PFSK-1 (cell line): ENCODE measurements at regions not wholly inside any gene's neighbourhood (a gene's known extent, or its start where the extent isn't known, plus 50 kb on each side); places are given as distances from the start of the nearest gene placed in this dataset.

Source experiments
- FOXP2 ChIP-seq: optimal IDR thresholded peaks from 2 replicates; pipeline ENCODE3; 2011; ENCODE audit warnings: borderline replicate concordance, control low read depth, inconsistent platforms; ENCODE audit not compliant: insufficient read depth; ENCODE audit errors: extremely low read length, extremely low read depth
- POLR2AphosphoS5 ChIP-seq: IDR thresholded peaks from 2 replicates; pipeline ENCODE4 v1.6.1; 2012; ENCODE audit warnings: low read depth, mild to moderate bottlenecking, control low read depth, low read length, moderate library complexity
- REST ChIP-seq, 2 experiments: IDR thresholded peaks; 2 replicates each; pipeline versions ENCODE4 v1.6.1 to v1.8.0; 2011 to 2012; ENCODE audit warnings: low read depth in 2 of 2, low read length in 2 of 2, control low read depth in 1 of 2, inconsistent platforms in 1 of 2, mild to moderate bottlenecking in 1 of 2, moderate library complexity in 1 of 2; ENCODE audit not compliant: insufficient read depth in 1 of 2
- SIN3A ChIP-seq: IDR thresholded peaks from 2 replicates; pipeline ENCODE4 v1.6.1; 2012; ENCODE audit warnings: mild to moderate bottlenecking, low read length, moderate library complexity, borderline replicate concordance; ENCODE audit not compliant: insufficient read depth
- TAF1 ChIP-seq: IDR thresholded peaks from 2 replicates; pipeline ENCODE4 v1.6.1; 2012; ENCODE audit warnings: low read length, control low read depth, borderline replicate concordance; ENCODE audit not compliant: insufficient read depth

GRCh38 chr20:48194583-48194982 is 409.3 kb upstream of the SULF2 start:
- TF ChIP-seq SIN3A (no peak), TAF1 (no peak), REST (IDR thresholded peaks at IDR 0.05; ENCODE audit: insufficient read depth in 1 of 2, low read depth in 2 of 2, low read length in 2 of 2) (no peak), FOXP2 (no peak), POLR2AphosphoS5 (no peak)

- TF ChIP-seq FOXP2 (no peak), REST (IDR thresholded peaks at IDR 0.05; ENCODE audit: insufficient read depth in 1 of 2, low read depth in 2 of 2, low read length in 2 of 2) (no peak), SIN3A (no peak), POLR2AphosphoS5 (no peak), TAF1 (no peak)
Observed at GRCh38 chr20:48193627-48194425, 408.5 kb upstream of the SULF2 start.

GRCh38 chr20:48192109-48192508 is 406.8 kb upstream of the SULF2 start:
- TF ChIP-seq SIN3A = no peak
- TF ChIP-seq TAF1 = no peak
- no peak for TF ChIP-seq REST (IDR thresholded peaks at IDR 0.05; ENCODE audit: insufficient read depth in 1 of 2, low read depth in 2 of 2, low read length in 2 of 2)
- TF ChIP-seq POLR2AphosphoS5 = no peak
- TF ChIP-seq FOXP2 = no peak

- no peak for TF ChIP-seq TAF1
- TF ChIP-seq SIN3A = no peak
- TF ChIP-seq POLR2AphosphoS5 = no peak
- no peak for TF ChIP-seq REST (IDR thresholded peaks at IDR 0.05; ENCODE audit: insufficient read depth in 1 of 2, low read depth in 2 of 2, low read length in 2 of 2)
- no peak for TF ChIP-seq FOXP2
Observed at GRCh38 chr20:48191200-48191599, 405.9 kb upstream of the SULF2 start.

GRCh38 chr20:48190757-48191156 is 405.5 kb upstream of the SULF2 start:
- no peak for TF ChIP-seq POLR2AphosphoS5
- no peak for TF ChIP-seq REST (IDR thresholded peaks at IDR 0.05; ENCODE audit: insufficient read depth in 1 of 2, low read depth in 2 of 2, low read length in 2 of 2)
- no peak for TF ChIP-seq FOXP2
- TF ChIP-seq SIN3A = no peak
- TF ChIP-seq TAF1 = no peak
